H1 (cell line): ENCODE measurements at regions not wholly inside any gene's neighbourhood (a gene's known extent, or its start where the extent isn't known, plus 50 kb on each side); places are given as distances from the start of the nearest gene placed in this dataset.

Experiments
- CTCF ChIA-PET: fragments of 300-600 bp; sonication (Branson Sonifier 250); formaldehyde crosslinking; loops from one replicate; lab custom pipeline; 2021; ENCODE audit not compliant: partially characterized antibody; lab: Charles Lee
- POLR2A ChIA-PET: fragments of 300-600 bp; sonication (Branson Sonifier 250); formaldehyde crosslinking; loops from one replicate; lab custom pipeline; 2021; ENCODE audit warnings: inconsistent platforms; ENCODE audit not compliant: partially characterized antibody; lab: Charles Lee
- DNase-seq, 2 experiments: peaks; one replicate each; pipeline versions ENCODE4 v3.0.0 to v3.0.0-alpha.2; 2010 to 2022; ENCODE audit warnings: low spot score in 2 of 2, low read depth in 1 of 2, mixed read lengths in 1 of 2
- FAIRE-seq: peaks from 2 replicates; lab custom pipeline; 2011; peaks lifted over from hg19 to GRCh38; lab: Jason Lieb, UNC
- H2AFZ ChIP-seq: 2 replicates; pipeline ENCODE4 v1.8.1; 2012; ENCODE audit warnings: low read length, inconsistent platforms
- H2AK5ac ChIP-seq: 2 replicates; pipeline ENCODE4 v1.6.1; 2013; ENCODE audit warnings: low read depth, low read length
- H2BK120ac ChIP-seq: replicated peaks from 2 replicates; pipeline ENCODE3; 2013; ENCODE audit warnings: low read depth, low read length, inconsistent platforms
- H2BK12ac ChIP-seq: 2 replicates; pipeline ENCODE4 v1.6.1; 2013; ENCODE audit warnings: low read depth, low read length
- H2BK15ac ChIP-seq: 2 replicates; pipeline ENCODE4 v1.6.1; 2013; ENCODE audit warnings: low read length
- H2BK20ac ChIP-seq: 2 replicates; pipeline ENCODE4 v1.6.1; 2013; ENCODE audit warnings: low read length
- H2BK5ac ChIP-seq: 2 replicates; pipeline ENCODE4 v1.6.1; 2013; ENCODE audit warnings: low read depth, low read length
- H3K14ac ChIP-seq: 2 replicates; pipeline ENCODE4 v1.6.1; 2013; ENCODE audit warnings: inconsistent platforms; ENCODE audit not compliant: insufficient read length
- H3K18ac ChIP-seq: 2 replicates; pipeline ENCODE4 v1.6.1; 2013; ENCODE audit warnings: low read length; ENCODE audit errors: extremely low read depth
- H3K23ac ChIP-seq: 2 replicates; pipeline ENCODE4 v1.6.1; 2013; ENCODE audit warnings: inconsistent platforms; ENCODE audit not compliant: insufficient read length
- H3K23me2 ChIP-seq: 2 replicates; pipeline ENCODE4 v1.6.1; 2013; ENCODE audit warnings: low read depth, low read length
- H3K27ac ChIP-seq: 2 replicates; pipeline ENCODE4 v1.6.1; 2011; ENCODE audit warnings: low read depth, low read length, inconsistent platforms
- H3K27me3 ChIP-seq, 4 experiments: replicated peaks in 1 of 4; 1 replicate in 1 of 4; 2 replicates in 3 of 4; pipeline versions ENCODE4 v1.6.1 to v1.8.1; 2011 to 2013; ENCODE audit warnings: low read length in 3 of 4, mild to moderate bottlenecking in 3 of 4, inconsistent platforms in 2 of 4, mixed read lengths in 2 of 4, moderate library complexity in 1 of 4; ENCODE audit not compliant: control insufficient read depth in 3 of 4, insufficient read depth in 3 of 4; ENCODE audit errors: extremely low read depth in 1 of 4
- H3K36me3 ChIP-seq, 4 experiments: 2 replicates each; pipeline versions ENCODE4 v1.6.1 to v1.8.1; 2011 to 2013; ENCODE audit warnings: mild to moderate bottlenecking in 4 of 4, low read length in 3 of 4, moderate library complexity in 2 of 4, control low read depth in 1 of 4, inconsistent platforms in 1 of 4; ENCODE audit not compliant: insufficient read depth in 4 of 4, control insufficient read depth in 2 of 4
- H3K4ac ChIP-seq: replicated peaks from 2 replicates; pipeline ENCODE3; 2013; ENCODE audit warnings: low read length, low read depth, mixed read lengths, inconsistent platforms; ENCODE audit not compliant: insufficient read length
- H3K4me1 ChIP-seq, 4 experiments: replicated peaks in 1 of 4; 1 replicate in 1 of 4; 2 replicates in 3 of 4; pipeline versions ENCODE4 v1.6.1 to v1.8.1; 2011 to 2013; ENCODE audit warnings: low read length in 3 of 4, inconsistent platforms in 2 of 4, mixed read lengths in 1 of 4; ENCODE audit not compliant: insufficient read depth in 4 of 4, control insufficient read depth in 3 of 4
- H3K4me2 ChIP-seq, 2 experiments: 2 replicates each; pipeline versions ENCODE4 v1.6.1 to v1.8.1; 2011 to 2013; ENCODE audit warnings: low read depth in 2 of 2, low read length in 2 of 2, control low read depth in 1 of 2, inconsistent platforms in 1 of 2, mild to moderate bottlenecking in 1 of 2; ENCODE audit not compliant: insufficient read depth in 1 of 2
- H3K4me3 ChIP-seq, 4 experiments: fragments of 200-600, 300-600 bp in 1 of 4; sonication (generic), shearing (Covaris generic), sonication (Bioruptor Twin) in 1 of 4; 2 replicates each; pipeline versions ENCODE4 v1.5.1 to v1.8.1; 2011 to 2016; ENCODE audit warnings: low read length in 4 of 4, low read depth in 3 of 4, control low read depth in 2 of 4, inconsistent platforms in 2 of 4, mild to moderate bottlenecking in 2 of 4, mixed read lengths in 1 of 4, moderate library complexity in 1 of 4; ENCODE audit not compliant: insufficient read depth in 2 of 4; ENCODE audit errors: extremely low read depth in 1 of 4
- H3K56ac ChIP-seq: replicated peaks from 2 replicates; pipeline ENCODE3; 2013; ENCODE audit warnings: low read depth, mild to moderate bottlenecking, mixed read lengths, low read length, inconsistent platforms; ENCODE audit not compliant: insufficient read length
- H3K79me1 ChIP-seq: 2 replicates; pipeline ENCODE4 v1.6.1; 2013; ENCODE audit warnings: low read depth, low read length, control low read depth
- H3K79me2 ChIP-seq, 2 experiments: 2 replicates each; pipeline versions ENCODE4 v1.6.1 to v1.8.1; 2012 to 2013; ENCODE audit warnings: low read length in 2 of 2, mild to moderate bottlenecking in 2 of 2, inconsistent platforms in 1 of 2; ENCODE audit not compliant: insufficient read depth in 2 of 2, control insufficient read depth in 1 of 2
- H3K9ac ChIP-seq, 4 experiments: replicated peaks in 1 of 4; 1 replicate in 1 of 4; 2 replicates in 3 of 4; pipeline versions ENCODE4 v1.6.1 to v1.8.1; 2011 to 2013; ENCODE audit warnings: low read depth in 3 of 4, low read length in 3 of 4, control low read depth in 2 of 4, mild to moderate bottlenecking in 2 of 4, moderate library complexity in 2 of 4, inconsistent platforms in 1 of 4; ENCODE audit errors: extremely low read depth in 1 of 4
- H3K9me3 ChIP-seq, 2 experiments: 2 replicates each; pipeline versions ENCODE4 v1.6.1 to v1.8.1; 2012 to 2013; ENCODE audit warnings: mild to moderate bottlenecking in 2 of 2, moderate library complexity in 2 of 2, control low read depth in 1 of 2, inconsistent platforms in 1 of 2, low read depth in 1 of 2, low read length in 1 of 2, mixed read lengths in 1 of 2; ENCODE audit not compliant: insufficient read depth in 2 of 2
- H4K20me1 ChIP-seq, 2 experiments: replicated peaks in 1 of 2; 2 replicates each; pipeline versions ENCODE3 to v1.8.1; 2011 to 2013; ENCODE audit warnings: inconsistent platforms in 2 of 2, low read length in 2 of 2, mild to moderate bottlenecking in 1 of 2; ENCODE audit not compliant: insufficient read depth in 2 of 2, control insufficient read depth in 1 of 2
- H4K5ac ChIP-seq: 2 replicates; pipeline ENCODE4 v1.6.1; 2013; ENCODE audit warnings: low read length, low read depth, mixed read lengths, inconsistent platforms; ENCODE audit not compliant: insufficient read length
- H4K8ac ChIP-seq: 2 replicates; pipeline ENCODE4 v1.8.0; 2013; ENCODE audit warnings: mild to moderate bottlenecking, moderate library complexity, low read length, inconsistent platforms; ENCODE audit not compliant: insufficient read depth; ENCODE audit errors: extremely low read depth
- H4K91ac ChIP-seq: replicated peaks from 2 replicates; pipeline ENCODE3; 2013; ENCODE audit warnings: low read length, mixed read lengths, inconsistent platforms; ENCODE audit not compliant: insufficient read length
- BACH1 ChIP-seq: IDR thresholded peaks from 2 replicates; pipeline ENCODE4 v1.6.1; 2012; ENCODE audit warnings: low read length, improper control_type of control experiment
- CEBPB ChIP-seq: IDR thresholded peaks from 2 replicates; pipeline ENCODE4 v1.6.1; 2012; ENCODE audit warnings: low read depth, low read length
- JUND ChIP-seq: IDR thresholded peaks from 2 replicates; pipeline ENCODE4 v1.6.1; 2011; ENCODE audit warnings: mild to moderate bottlenecking, improper control_type of control experiment, low read length
- NRF1 ChIP-seq: IDR thresholded peaks from 2 replicates; pipeline ENCODE4 v1.6.1; 2011; ENCODE audit warnings: mild to moderate bottlenecking, low read depth, low read length, improper control_type of control experiment
- POU5F1 ChIP-seq: IDR thresholded peaks from 2 replicates; pipeline ENCODE4 v1.6.1; 2011; ENCODE audit warnings: low read depth, mild to moderate bottlenecking, low read length, moderate library complexity
- RXRA ChIP-seq: IDR thresholded peaks from 2 replicates; pipeline ENCODE4 v1.6.1; 2011; ENCODE audit warnings: low read depth, mild to moderate bottlenecking, low read length, moderate library complexity; ENCODE audit not compliant: insufficient read depth
- SAP30 ChIP-seq: fragments of 300-600 bp; sonication (generic); IDR thresholded peaks from 2 replicates; pipeline ENCODE4 v1.7.1; 2012; ENCODE audit warnings: low read length, moderate library complexity, mild to moderate bottlenecking, inconsistent platforms; ENCODE audit not compliant: insufficient read depth, insufficient replicate concordance
- ZNF274 ChIP-seq: IDR thresholded peaks from 2 replicates; pipeline ENCODE4 v1.7.0; 2012; ENCODE audit warnings: low read length, borderline replicate concordance; ENCODE audit errors: extremely low read depth
- WGBS, 2 experiments: shearing (Covaris generic) in 1 of 2; methylation state at CpG; one replicate each; pipeline versions ENCODE4 v1.1.6 to v1.1.7; 2013 to 2015; ENCODE audit warnings: low lambda C conversion rate in 2 of 2, mixed read lengths in 2 of 2, inconsistent platforms in 1 of 2, low coverage in 1 of 2, missing lambda C conversion rate in 1 of 2; ENCODE audit not compliant: insufficient replicate concordance in 2 of 2, insufficient coverage in 1 of 2, insufficient read length in 1 of 2; ENCODE audit errors: extremely low coverage in 1 of 2, missing lambda C conversion rate in 1 of 2; 5-methylcytosine and 5-hydroxymethylcytosine counted together

DNA sequence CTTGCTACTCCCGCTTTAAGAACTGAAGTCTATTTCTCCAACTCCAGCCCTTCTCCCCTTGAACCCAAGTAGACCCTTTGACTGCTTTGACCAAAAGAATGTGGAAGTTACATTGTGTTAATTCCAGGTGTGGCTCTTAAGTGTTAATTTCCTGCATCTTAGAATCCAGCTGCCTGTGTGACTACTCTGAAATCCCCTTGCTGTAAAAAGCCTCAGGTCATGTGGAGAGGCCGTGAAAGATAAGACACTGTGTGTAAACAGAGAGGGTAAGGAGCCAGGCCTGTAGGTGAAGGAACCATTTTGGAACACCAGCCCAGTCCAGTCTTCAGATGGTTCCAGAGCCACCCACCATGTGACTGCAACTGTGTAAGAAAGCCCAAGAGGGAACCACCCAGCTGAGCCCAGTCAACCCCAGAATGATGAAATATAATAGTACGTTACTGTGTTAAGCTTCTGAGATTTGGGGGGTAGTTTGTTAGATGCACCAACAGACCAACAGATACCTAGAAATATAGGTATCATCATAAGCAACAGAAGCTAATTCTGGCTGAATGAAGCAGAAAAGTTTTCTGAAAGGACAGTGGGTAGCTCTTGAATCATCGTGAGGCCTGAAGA is 59.4 kb upstream of the CCDC112 start:
- Histone ChIP-seq H4K8ac (no peak overlapping the region), H3K4me2 (no peak overlapping the region), H3K27me3 (no peaks in the 10 kb centered on the region), H2BK20ac (no peak overlapping the region), H3K23me2 (no peaks in the 10 kb centered on the region), H3K9me3 (0 out of 4 replicates have a peak, but pooled peaks cover 0 to 5% of the 10 kb centered on the region in 2 experiments), H4K91ac (no peak overlapping the region), H3K14ac (no peak overlapping the region), H2BK12ac (no peak overlapping the region), H3K36me3 (no peaks in the 10 kb centered on the region), H3K4me3 (no peak overlapping the region), H3K79me2 (no peaks in the 10 kb centered on the region), H3K79me1 (no peaks in the 10 kb centered on the region), H2AFZ (peak overlapping the region; percentile 16; the same call in 1 of the 2 replicates), H2AK5ac (no peak overlapping the region), H3K56ac (no peak overlapping the region), H3K18ac (no peak overlapping the region), H3K23ac (no peak overlapping the region), H2BK5ac (no peak overlapping the region), H2BK15ac (no peak overlapping the region), H4K5ac (no peak overlapping the region), H3K9ac (no peak overlapping the region), H4K20me1 (no peaks in the 10 kb centered on the region), H3K4me1 (peaks cover 0 to 4% (median 1%) of the 10 kb centered on the region in 4 experiments; a peak in 1 of 7 replicates)
- POLR2A ChIA-PET = no interaction called here
- DNase-seq = no peak
- WGBS, 2 experiments = 87% methylated on average over 4 of the region's 4 CpGs; no CpG with 5 or more reads in 1 of the 2 experiments
- CTCF ChIA-PET = interaction anchor here (0.7 to 3.0 kb wide), 3 partner anchors 13 to 261 kb away, joined by 3 to 11 read pairs (median 3); no protein-coding TSS in a partner anchor
- no peak for FAIRE-seq
- TF ChIP-seq JUND = no peak
- TF ChIP-seq BACH1 = no peak
- no peak for TF ChIP-seq CEBPB
- TF ChIP-seq POU5F1 = no peak
- no peak for TF ChIP-seq NRF1
- TF ChIP-seq RXRA = no peak
- no peak for TF ChIP-seq SAP30
- TF ChIP-seq ZNF274 = no peak
- TF ChIP-seq, all 59 proteins: peak for 0
- no peak overlapping the region for H3K27ac ChIP-seq
- H3K4ac ChIP-seq = no peak overlapping the region
- no peak overlapping the region for H2BK120ac ChIP-seq
